Stimulated activated CD4-positive, alpha-beta T cell treated with anti-CD3 and anti-CD28 coated beads, Interleukin-2, amount 100 ng/mL, for 24 hours (primary cell): ENCODE measurements at regions not wholly inside any gene's neighbourhood (a gene's known extent, or its start where the extent isn't known, plus 50 kb on each side); places are given as distances from the start of the nearest gene placed in this dataset.

Experiments used
- DNase-seq, 2 donors: peaks; one replicate each; pipeline ENCODE4 v3.0.0-alpha.2; 2020

DNA sequence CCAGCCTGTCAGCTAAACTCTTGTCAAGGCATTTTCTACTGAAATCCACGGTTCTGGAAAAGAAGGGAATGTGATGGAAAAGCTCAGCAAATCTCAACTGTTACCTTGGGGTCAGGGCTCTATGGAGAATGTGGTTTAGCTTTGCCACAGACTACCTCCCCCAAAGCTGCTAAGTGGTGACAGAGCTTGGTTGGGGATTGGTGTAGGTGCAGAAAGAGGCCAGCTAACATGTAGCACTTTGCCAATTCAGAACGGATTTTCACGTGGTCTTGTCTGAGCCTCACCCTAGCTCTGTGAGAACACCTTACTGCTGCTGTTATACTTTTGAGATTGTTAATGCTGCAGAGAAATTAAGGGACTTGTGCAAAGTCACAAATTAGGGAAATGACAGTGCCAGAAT lies 331.1 kb downstream of the RND3 start:
- no peak for DNase-seq

- DNase-seq = no peak
Measured at GRCh38 chr2:150154308-150154797, 333.1 kb downstream of the RND3 start.

DNA sequence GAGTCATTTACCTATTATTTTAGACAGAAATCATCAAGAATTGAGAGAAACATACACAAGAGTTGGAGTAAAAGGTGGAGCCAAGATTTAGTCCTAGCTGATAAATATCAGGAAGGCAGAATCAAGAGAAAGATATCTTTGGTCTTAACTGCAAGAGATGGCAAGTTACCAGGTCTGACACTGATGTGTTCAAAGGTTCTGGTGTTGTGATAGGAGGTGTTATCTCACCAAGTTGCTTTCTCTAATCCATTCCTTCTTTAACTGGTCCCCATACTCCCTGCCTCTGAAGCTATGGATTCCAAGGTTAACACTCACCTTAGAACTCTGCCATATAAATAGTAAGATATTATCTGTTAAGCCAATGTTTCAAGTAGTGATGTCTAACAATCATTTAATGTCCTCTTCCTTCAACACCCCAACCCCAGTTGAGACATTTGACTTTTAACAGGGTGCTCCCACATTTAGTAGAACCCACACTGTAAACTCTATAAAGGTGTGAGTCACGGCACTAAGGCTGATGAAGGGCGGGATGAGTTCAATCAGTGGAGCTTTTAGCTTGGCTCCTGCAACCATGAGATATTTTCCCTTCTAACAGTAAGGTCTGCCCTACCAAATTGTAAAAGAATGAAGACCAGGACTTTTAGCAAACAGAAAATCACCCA lies 333.7 kb downstream of the RND3 start:
- no peak for DNase-seq

GRCh38 chr2:150152230-150152629 lies 335.2 kb downstream of the RND3 start:
- DNase-seq = no peak

- no peak for DNase-seq
Measured at GRCh38 chr2:150150144-150150543, 337.3 kb downstream of the RND3 start.

- no peak for DNase-seq
Measured at GRCh38 chr2:150147889-150148683, 339.4 kb downstream of the RND3 start.

DNA sequence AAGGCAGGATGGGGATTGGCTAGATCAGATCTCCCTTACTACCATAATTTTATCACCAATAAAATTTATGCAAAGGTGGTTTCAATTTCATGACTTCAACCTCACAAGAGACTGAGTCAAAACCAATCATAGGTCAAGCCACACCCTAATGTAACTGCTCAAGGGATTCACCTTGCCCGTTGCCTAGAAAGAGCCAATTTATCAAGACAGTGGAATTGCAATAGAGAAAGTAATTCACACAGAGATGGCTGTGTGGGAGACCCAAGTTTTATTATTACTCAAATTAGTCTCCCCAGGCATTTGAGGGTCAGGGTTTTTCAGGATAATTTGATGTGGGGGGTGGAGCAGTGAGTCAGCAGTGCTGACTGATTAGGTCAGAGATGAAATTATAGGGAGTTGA lies 340.6 kb downstream of the RND3 start:
- DNase-seq = no peak

DNA sequence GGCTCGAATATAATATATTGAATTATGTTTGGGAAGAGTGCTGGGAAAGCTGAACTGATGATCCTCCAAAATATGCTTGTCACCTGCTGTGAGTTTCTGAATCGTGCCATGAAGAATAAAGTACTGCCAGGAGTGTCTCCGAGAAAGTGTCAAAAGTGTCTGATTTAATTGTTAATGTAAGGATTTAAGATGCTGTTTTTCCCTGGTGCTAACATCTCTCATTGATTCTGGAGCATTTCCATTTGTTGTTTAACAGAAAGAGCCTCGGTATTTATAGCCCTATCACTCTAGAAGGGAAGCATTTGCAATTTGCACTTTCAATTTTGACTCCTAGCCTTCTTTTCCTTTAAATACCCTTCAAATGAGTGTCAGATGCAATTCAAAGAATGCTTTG lies 342.2 kb downstream of the RND3 start:
- no peak for DNase-seq

DNA sequence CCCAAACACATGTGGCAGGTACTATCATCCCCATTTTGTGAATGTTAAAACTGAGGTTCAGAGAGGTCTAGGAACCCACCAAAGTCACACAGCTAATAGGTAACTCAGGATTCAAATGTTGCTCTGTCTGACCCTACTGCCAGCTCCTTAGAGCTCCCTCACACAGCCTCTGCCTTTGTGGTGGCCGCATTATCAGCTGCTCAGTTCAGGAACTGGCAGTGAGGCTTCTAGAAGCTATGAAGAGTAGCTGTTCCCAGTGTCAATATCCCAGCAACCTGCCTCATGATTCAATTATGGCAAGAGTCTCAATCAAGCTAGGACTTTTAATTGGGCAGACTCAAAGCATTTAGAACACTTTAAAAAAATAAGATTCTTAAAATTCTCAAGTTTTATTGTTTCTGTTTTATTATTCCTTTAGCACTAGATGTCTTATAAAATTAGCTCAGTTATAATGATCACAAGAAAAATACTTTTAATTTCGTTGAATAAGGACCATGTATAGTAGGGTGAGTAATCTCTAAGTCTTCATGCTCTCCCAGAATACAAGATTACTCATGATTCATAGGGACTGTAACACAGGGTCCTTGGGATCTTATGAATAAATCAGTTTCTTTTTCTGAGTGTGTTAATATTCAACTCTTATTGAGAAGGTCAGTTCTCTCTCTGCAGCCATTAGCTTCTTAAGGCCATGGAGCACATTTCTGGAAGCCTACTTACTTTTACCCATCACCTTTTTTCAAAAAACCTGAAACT lies 342.7 kb downstream of the RND3 start:
- no peak for DNase-seq

GRCh38 chr2:150143087-150143536 lies 344.4 kb downstream of the RND3 start:
- no peak for DNase-seq

DNA sequence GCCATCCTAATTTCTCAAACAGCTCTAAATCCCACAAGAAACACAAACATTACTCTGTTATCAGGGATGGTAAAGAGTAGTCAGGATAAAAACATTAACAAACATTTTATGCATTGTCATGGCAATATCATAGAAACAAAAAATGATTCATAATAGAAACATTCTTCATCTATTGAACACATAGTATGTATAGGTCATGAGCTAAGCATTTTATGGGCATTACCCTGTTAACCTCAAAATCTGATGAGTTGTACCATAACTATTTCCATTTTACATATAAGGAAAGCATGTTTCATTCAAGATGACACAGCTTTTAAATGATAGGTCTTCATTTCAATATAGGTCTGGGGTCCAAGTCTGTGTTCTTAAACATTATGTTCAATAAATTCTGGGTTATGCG lies 344.9 kb downstream of the RND3 start:
- no peak for DNase-seq

DNA sequence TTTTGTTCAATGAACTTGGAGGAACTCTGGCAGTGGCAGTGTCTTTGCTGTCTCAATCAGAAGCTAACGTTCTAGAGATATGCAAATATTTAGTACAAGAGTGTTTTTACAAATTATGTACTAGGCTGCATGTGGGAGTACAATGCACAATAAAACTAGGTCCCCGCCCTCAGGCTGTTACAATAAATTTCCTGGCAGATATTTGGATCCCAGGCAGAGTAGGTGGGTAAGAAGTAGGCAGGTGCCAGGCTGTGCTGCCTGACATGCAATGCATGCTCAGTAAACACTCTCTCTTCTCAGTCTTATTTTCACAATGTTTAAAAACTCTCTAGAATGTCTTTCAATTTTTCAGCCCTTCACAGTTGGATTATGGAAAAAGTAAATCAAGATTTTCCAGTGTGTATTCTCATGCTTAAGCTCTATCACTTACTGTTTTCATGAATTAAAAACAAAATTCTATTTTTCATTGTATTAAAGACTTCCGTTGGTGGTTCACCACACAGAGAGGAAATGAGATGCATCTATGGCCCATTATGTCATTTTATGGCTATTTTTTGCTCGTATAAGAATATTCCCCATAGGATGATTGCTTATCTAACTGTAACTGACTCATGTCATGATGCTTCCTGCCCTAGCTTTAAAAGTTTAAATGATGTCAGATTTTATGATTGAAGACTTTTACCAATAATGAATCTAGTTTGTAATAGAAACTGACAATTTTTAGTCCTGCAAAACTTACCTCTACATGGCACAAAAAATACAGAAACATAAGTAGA lies 346.1 kb downstream of the RND3 start:
- DNase-seq = no peak

- DNase-seq = no peak
Measured at GRCh38 chr2:150140777-150141176, 346.7 kb downstream of the RND3 start.

- no peak for DNase-seq
Measured at GRCh38 chr2:150138587-150138986, 348.9 kb downstream of the RND3 start.

DNA sequence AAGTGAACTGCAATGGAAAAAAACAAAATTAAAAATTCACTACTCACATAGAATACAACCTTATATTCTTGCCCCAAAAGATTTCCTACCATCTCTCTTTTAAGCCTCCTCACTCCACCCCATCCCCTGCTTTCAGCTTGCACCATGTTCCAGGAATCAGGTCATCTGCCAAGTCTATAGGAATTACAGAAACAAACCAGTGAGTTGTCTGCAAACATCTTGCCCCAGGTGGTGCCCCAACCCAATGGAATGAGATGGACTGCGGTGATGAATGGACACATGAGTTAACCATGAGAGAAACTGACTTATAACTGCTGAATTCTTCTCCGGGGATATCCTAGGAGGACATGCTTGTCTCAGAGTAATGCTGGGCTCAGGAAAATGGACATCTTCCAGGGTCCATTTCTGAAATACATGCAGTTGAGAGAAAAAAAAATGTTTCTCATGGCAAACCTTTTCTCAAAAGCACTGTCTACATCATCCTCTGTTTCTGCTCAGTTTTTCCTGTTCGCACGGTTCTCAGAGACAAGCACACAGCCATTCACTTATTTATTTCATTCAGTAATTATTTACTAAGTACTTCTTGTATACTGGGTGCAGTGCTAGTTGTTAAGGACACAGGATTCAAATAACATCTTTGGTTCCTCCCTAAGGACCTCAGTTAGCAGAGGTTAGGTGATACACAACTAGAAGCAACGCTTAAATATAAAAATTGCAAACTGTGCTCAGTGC lies 350.0 kb downstream of the RND3 start:
- DNase-seq = no peak

DNA sequence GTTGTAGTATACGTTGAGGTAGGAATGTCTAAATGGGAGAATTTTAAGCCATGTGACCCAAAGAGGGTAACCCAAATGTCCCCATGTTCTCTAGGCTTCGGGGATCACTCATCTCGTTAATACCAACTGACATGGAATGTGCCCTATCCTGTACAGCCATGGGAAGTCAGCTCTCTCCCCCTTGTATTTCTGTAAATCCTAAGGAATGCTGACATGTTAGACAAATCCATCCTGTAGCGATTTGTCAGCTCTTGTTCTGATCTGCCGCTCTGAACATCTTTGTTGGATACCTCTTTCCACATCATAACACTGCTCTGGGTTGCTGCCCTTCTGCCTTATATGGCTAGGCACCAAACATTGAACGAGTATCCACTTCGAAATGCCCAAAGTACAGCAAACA lies 350.6 kb downstream of the RND3 start:
- DNase-seq = no peak

DNA sequence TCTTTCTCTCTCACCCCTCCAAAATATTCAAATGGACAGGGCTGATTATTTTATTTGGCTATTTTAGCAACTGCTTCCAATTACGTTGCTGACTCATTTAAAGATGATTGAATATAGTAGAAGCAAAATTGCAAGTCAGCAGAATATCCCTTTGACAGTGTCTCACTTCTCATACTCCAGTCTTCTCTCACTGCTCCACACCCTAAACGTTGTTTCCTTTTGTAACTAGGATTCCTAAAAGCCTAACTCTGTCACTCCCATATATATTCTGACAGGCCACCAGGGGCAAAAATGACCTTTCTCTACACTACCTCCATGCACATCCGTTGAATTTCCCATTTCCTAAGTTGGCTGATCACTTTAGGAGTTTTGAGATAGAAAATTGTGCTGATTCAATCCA lies 351.1 kb downstream of the RND3 start:
- DNase-seq = no peak

DNA sequence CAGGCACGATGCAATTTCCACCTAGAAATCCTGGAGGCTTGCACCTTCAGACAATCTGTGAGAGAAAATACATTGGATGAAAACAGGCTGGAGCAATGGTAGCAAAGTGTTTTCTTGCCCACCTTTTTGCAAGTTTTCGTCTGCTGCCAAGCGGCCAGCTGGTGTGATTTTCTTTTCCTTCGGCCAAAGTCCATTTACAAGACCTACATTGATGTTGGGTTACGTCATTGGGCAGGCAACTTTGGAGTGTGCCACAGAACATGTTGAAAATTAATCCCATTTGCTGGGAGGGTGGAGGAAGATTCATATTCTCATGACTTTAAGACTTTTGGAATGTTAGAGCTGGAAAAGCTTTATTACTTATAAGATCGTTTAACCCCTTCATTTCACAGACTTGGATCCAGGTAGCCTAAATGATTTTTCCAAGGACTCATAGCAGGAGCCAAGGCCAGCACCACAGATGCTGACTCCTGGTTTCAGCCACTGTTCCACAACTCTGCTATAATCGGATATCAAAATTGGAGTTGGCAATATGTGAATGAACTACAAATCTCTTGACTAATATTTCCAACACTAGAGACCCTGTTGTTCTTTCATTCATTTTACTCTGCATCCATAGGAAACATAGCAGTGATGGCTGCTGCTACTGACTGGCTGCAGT lies 352.1 kb downstream of the RND3 start:
- DNase-seq = no peak

GRCh38 chr2:150134223-150134857 lies 353.1 kb downstream of the RND3 start:
- no peak for DNase-seq

DNA sequence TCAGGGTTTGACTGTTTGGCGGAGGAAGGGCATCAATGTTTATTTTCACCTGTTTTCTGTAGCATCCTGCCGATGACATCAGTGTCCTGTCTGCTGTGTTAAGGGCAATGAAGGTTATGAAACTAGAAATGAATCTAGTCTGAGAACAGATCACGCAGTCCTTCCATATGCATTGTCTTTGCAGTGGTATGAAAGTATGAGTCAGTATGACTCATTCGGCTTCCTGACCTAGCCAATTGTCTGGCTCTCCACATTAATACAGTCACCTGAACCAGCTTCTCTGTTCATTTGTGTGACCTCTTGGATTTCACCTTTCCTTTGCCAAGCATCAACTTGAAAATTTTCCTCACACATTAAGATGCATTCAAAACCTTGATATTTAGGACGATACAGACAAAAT lies 353.8 kb downstream of the RND3 start:
- DNase-seq = no peak

GRCh38 chr2:150129921-150130575 lies 357.4 kb downstream of the RND3 start:
- DNase-seq = no peak
